HepG2 (cell line): ENCODE measurements at regions not wholly inside any gene's neighbourhood (a gene's known extent, or its start where the extent isn't known, plus 50 kb on each side); places are given as distances from the start of the nearest gene placed in this dataset.
A peak's percentile ranks its signal among the peaks of the same experiment; 100 is the strongest.

ENCODE experiments used
- ATAC-seq: fragments of 200-7000 bp; cut with Tn5 transposase; 3 replicates; pipeline ENCODE4 v1.9.1; 2020; ENCODE audit warnings: mild to moderate bottlenecking, moderate library complexity
- BruUV-seq: library from RNA; stranded (reverse); fragments of 400-500 nt; replicated peaks from 2 replicates; lab custom pipeline; 2021; lab: Mats Ljungman, UMichigan
- CTCF ChIA-PET: fragments of 300-600 bp; formaldehyde crosslinking; extraction: SDS; loops from one replicate; lab custom pipeline; 2021; ENCODE audit warnings: low total read pairs, inconsistent platforms, low intra/inter-chr PET ratio; lab: Yijun Ruan, JAX
- POLR2A ChIA-PET: fragments of 350-600 bp; sonication (Branson Sonifier 250); formaldehyde crosslinking; loops from one replicate; lab custom pipeline; 2020; ENCODE audit warnings: antibody characterized with exemption, inconsistent platforms; lab: Yijun Ruan, JAX
- DNase-seq: peaks from one replicate; pipeline ENCODE4 v3.0.0-alpha.2; 2015; ENCODE audit warnings: low spot score
- FAIRE-seq: peaks from 3 replicates; lab custom pipeline; 2011; peaks lifted over from hg19 to GRCh38; lab: Jason Lieb, UNC
- H2AFZ ChIP-seq: one replicate; pipeline ENCODE4 v1.6.1; 2011; ENCODE audit warnings: low read length, inconsistent platforms
- H3K27ac ChIP-seq: fragments of 300-600 bp; 3 replicates; pipeline ENCODE4 v1.8.0; 2011; ENCODE audit warnings: mixed run types, mild to moderate bottlenecking, mixed read lengths, low read length, inconsistent platforms; ENCODE audit not compliant: insufficient read depth; ENCODE audit errors: extremely low read length
- H3K27me3 ChIP-seq, 2 experiments: fragments of 200-600 bp in 1 of 2; 2 replicates in 1 of 2; 3 replicates in 1 of 2; pipeline versions ENCODE4 v1.6.0 to v1.8.0; 2011; ENCODE audit warnings: low read length in 2 of 2, mild to moderate bottlenecking in 2 of 2, moderate library complexity in 2 of 2, inconsistent platforms in 1 of 2; ENCODE audit not compliant: insufficient read depth in 2 of 2, control insufficient read depth in 1 of 2
- H3K36me3 ChIP-seq, 2 experiments: fragments of 200-600 bp in 1 of 2; replicated peaks in 1 of 2; 2 replicates in 1 of 2; 3 replicates in 1 of 2; pipeline versions ENCODE4 v1.5.1 to v1.8.0; 2011; ENCODE audit warnings: low read length in 2 of 2, inconsistent platforms in 1 of 2; ENCODE audit not compliant: insufficient read depth in 2 of 2, control insufficient read depth in 1 of 2
- H3K4me1 ChIP-seq: 2 replicates; pipeline ENCODE4 v1.5.1; 2012; ENCODE audit warnings: low read length, inconsistent platforms; ENCODE audit not compliant: insufficient read depth
- H3K4me2 ChIP-seq: 2 replicates; pipeline ENCODE4 v1.6.0; 2011; ENCODE audit warnings: low read depth, low read length, inconsistent platforms
- H3K4me3 ChIP-seq, 3 experiments: fragments of 200-600 bp in 1 of 3; sonication (generic), shearing (Covaris generic) in 1 of 3; replicated peaks in 1 of 3; 2 replicates each; pipeline ENCODE4 v1.5.1; 2011 to 2016; ENCODE audit warnings: low read length in 3 of 3, inconsistent platforms in 2 of 3, low read depth in 2 of 3, mild to moderate bottlenecking in 2 of 3, control low read depth in 1 of 3, mixed read lengths in 1 of 3; ENCODE audit not compliant: insufficient read depth in 1 of 3
- H3K79me2 ChIP-seq: one replicate; pipeline ENCODE4 v1.6.1; 2011; ENCODE audit warnings: low read length, inconsistent platforms; ENCODE audit not compliant: insufficient read depth
- H3K9ac ChIP-seq: 2 replicates; pipeline ENCODE4 v1.6.0; 2011; ENCODE audit warnings: mild to moderate bottlenecking, low read depth, low read length, inconsistent platforms; ENCODE audit not compliant: insufficient read depth
- H3K9me3 ChIP-seq: 2 replicates; pipeline ENCODE4 v1.5.1; 2012; ENCODE audit warnings: mild to moderate bottlenecking, low read length
- H4K20me1 ChIP-seq: 2 replicates; pipeline ENCODE4 v1.6.0; 2011; ENCODE audit warnings: inconsistent platforms, mild to moderate bottlenecking, low read length, moderate library complexity; ENCODE audit not compliant: insufficient read depth
- HNRNPUL1 ChIP-seq: fragments of 200-400 bp; formaldehyde crosslinking; IDR thresholded peaks from 2 replicates; pipeline ENCODE4 v1.6.1; 2017; ENCODE audit warnings: low read depth, mild to moderate bottlenecking, low read length, moderate library complexity
- IKZF1 ChIP-seq: fragments of 450-650 bp; IDR thresholded peaks from 2 replicates; pipeline ENCODE4 v1.7.1; 2016
- KIAA2018 ChIP-seq: sonication (generic); formaldehyde crosslinking; IDR thresholded peaks from 2 replicates; pipeline ENCODE4 v1.5.0; 2020; ENCODE audit warnings: mild to moderate bottlenecking, missing genetic modification reagents, borderline replicate concordance
- MAFF ChIP-seq: IDR thresholded peaks from 2 replicates; pipeline ENCODE4 v1.6.1; 2011; ENCODE audit warnings: low read depth, low read length, improper control_type of control experiment
- THRA ChIP-seq: sonication (generic); formaldehyde crosslinking; IDR thresholded peaks from 2 replicates; pipeline ENCODE4 v1.4.0; 2020; ENCODE audit warnings: missing genetic modification reagents, borderline replicate concordance
- THYN1 ChIP-seq: sonication (generic); formaldehyde crosslinking; IDR thresholded peaks from 2 replicates; pipeline ENCODE4 v1.8.1; 2023; ENCODE audit warnings: low read depth, mild to moderate bottlenecking, moderate library complexity, missing genetic modification reagents, borderline replicate concordance
- TRIM24 ChIP-seq: sonication (generic); formaldehyde crosslinking; IDR thresholded peaks from 2 replicates; pipeline ENCODE4 v1.8.0; 2022; ENCODE audit warnings: mild to moderate bottlenecking, missing genetic modification reagents
- ZNF34 ChIP-seq: sonication (generic); formaldehyde crosslinking; IDR thresholded peaks from 2 replicates; pipeline ENCODE4 v1.4.0; 2020; ENCODE audit warnings: mild to moderate bottlenecking, missing genetic modification reagents, borderline replicate concordance
- WGBS: methylation state at CpG from one replicate; pipeline ENCODE4 v1.1.6; 2017; ENCODE audit warnings: low lambda C conversion rate; 5-methylcytosine and 5-hydroxymethylcytosine counted together
- in situ Hi-C: cut with HindIII; loops from 2 replicates; pipeline ENCODE4 v1.10.0; 2017; ENCODE audit warnings: low pct_unique_long_range_greater_than_20kb; ENCODE audit not compliant: extremely low pct_ligation_motif_present
- intact Hi-C: fragments of 100-400 bp; cut with micrococcal nuclease; formaldehyde crosslinking; loops from one replicate; pipeline ENCODE4 v1.10.0; 2022; ENCODE audit not compliant: unreplicated experiment

DNA sequence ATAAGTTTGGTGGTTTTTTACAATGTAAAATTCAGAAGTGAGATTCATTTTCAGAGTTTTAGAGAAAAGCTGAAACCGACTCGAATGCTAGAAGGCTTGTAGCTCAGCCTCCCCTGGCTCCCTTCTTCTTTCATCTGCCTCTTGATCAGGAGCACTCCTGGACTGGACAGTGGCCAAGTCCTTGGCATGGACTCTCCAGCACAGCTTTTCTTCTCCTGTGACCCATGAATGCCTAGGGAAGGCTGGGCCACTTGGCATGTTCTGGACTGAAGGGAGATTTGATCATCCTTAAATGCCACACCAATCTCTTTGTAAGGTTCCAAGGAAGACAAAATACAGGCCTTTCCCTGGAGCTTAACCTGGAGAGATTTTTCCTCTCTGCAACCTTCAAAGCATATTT, 384.0 kb upstream of the SASH1 start:
- FAIRE-seq (no peak), DNase-seq (no peak), ATAC-seq (no peak)
- no TSS peak for BruUV-seq
- Histone ChIP-seq H4K20me1 (no peaks in the 10 kb centered on the region), H3K4me1 (no peaks in the 10 kb centered on the region), H3K4me3 (no peak overlapping the region), H3K27me3 (no peaks in the 10 kb centered on the region), H3K36me3 (no peaks in the 10 kb centered on the region), H3K79me2 (no peaks in the 10 kb centered on the region), H3K9ac (no peak overlapping the region), H3K4me2 (no peak overlapping the region), H3K9me3 (no peaks in the 10 kb centered on the region), H3K27ac (no peak overlapping the region), H2AFZ (no peak overlapping the region)
- WGBS: 48% methylated on average over 2 of the region's 2 CpGs
- in situ Hi-C loops (no loop called here), intact Hi-C loops (no loop called here)
- CTCF ChIA-PET: no interaction called here
- TF ChIP-seq ZNF34 (CRISPR knock-in tag) (no peak), HNRNPUL1 (no peak), THYN1 (CRISPR knock-in tag) (no peak)
- POLR2A ChIA-PET: no interaction called here

- no TSS peak for BruUV-seq
- POLR2A ChIA-PET: no interaction called here
- ATAC-seq: no peak
- no peak for TF ChIP-seq KIAA2018 (CRISPR knock-in tag)
- no peak for TF ChIP-seq IKZF1
- TF ChIP-seq THRA (CRISPR knock-in tag): no peak
- peak; percentile 13; the same call in 1 of the 2 replicates for TF ChIP-seq MAFF
- no peak for TF ChIP-seq TRIM24 (CRISPR knock-in tag)
These were observed 381.0 kb upstream of the SASH1 start for GRCh38 chr6:147961481-147962141.

More at GRCh38 chr6:147961481-147962141, 381.0 kb upstream of the SASH1 start:
- in situ Hi-C loops (no loop called here), intact Hi-C loops (no loop called here)
- CTCF ChIA-PET: no interaction called here
- H3K27ac ChIP-seq: no peak overlapping the region
- H3K79me2 ChIP-seq: no peaks in the 10 kb centered on the region
- FAIRE-seq: no peak
- no peak overlapping the region for H3K4me3 ChIP-seq
- DNase-seq: no peak
- H3K9me3 ChIP-seq: no peaks in the 10 kb centered on the region
- no peaks in the 10 kb centered on the region for H3K36me3 ChIP-seq
- WGBS: 36% methylated on average over 2 of the region's 2 CpGs
- H3K27me3 ChIP-seq: no peaks in the 10 kb centered on the region
- no peak overlapping the region for H3K9ac ChIP-seq
- H4K20me1 ChIP-seq: no peaks in the 10 kb centered on the region
- H3K4me1 ChIP-seq: no peaks in the 10 kb centered on the region
- H2AFZ ChIP-seq: no peak overlapping the region
- H3K4me2 ChIP-seq: no peak overlapping the region
